ENCODE measurements at regions not wholly inside any gene's neighbourhood (a gene's known extent, or its start where the extent isn't known, plus 50 kb on each side); places are given as distances from the start of the nearest gene placed in this dataset.

DNA sequence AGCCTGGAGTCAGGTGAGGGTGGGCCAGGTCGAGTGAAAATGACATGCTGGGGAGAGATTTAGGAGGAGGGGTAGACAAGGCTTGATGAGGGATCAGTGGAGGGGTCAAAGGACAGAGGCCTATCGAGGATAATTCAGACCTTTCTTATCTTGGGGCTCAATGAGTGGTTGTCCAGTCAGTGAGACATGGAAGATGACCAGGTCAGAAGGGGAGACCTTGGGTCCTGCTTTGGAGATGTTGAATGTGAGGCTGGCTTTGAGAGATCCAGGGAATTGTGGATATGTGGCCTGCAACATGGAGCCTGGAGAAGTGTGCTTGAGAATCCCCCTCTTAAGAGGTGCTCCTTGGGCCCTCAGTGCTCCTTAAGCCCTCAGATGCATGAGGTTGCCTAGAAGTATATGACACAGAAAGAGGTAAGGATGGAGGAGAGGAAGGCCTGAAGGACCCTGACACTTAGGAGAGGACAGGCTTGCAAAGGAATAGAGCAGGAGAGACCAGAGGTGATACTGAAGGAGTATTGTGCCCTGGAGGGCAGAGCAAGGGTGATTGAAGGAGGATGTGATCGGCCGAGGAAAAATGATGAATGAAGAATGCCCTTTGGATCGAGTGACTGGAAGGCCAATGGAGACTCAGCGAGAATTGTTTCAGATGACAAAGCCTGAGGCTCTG, 129.8 kb upstream of the GPR26 start:
- TF ChIP-seq, protein P1, sequence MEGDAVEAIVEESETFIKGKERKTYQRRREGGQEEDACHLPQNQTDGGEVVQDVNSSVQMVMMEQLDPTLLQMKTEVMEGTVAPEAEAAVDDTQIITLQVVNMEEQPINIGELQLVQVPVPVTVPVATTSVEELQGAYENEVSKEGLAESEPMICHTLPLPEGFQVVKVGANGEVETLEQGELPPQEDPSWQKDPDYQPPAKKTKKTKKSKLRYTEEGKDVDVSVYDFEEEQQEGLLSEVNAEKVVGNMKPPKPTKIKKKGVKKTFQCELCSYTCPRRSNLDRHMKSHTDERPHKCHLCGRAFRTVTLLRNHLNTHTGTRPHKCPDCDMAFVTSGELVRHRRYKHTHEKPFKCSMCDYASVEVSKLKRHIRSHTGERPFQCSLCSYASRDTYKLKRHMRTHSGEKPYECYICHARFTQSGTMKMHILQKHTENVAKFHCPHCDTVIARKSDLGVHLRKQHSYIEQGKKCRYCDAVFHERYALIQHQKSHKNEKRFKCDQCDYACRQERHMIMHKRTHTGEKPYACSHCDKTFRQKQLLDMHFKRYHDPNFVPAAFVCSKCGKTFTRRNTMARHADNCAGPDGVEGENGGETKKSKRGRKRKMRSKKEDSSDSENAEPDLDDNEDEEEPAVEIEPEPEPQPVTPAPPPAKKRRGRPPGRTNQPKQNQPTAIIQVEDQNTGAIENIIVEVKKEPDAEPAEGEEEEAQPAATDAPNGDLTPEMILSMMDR (conservative IDR thresholded peaks at IDR 0.05; ENCODE audit: low read depth) = no peak
- CTCF ChIA-PET = interaction anchor here (0.7 kb wide), 1 partner anchor 641 kb away, joined by 4 read pairs; no protein-coding TSS in a partner anchor
- no peak for DNase-seq (ENCODE audit: low spot score)
- POLR2A ChIA-PET (ENCODE audit: low non-redundant PET) = no interaction called here
- no peak overlapping the region for H3K27ac ChIP-seq

DNA sequence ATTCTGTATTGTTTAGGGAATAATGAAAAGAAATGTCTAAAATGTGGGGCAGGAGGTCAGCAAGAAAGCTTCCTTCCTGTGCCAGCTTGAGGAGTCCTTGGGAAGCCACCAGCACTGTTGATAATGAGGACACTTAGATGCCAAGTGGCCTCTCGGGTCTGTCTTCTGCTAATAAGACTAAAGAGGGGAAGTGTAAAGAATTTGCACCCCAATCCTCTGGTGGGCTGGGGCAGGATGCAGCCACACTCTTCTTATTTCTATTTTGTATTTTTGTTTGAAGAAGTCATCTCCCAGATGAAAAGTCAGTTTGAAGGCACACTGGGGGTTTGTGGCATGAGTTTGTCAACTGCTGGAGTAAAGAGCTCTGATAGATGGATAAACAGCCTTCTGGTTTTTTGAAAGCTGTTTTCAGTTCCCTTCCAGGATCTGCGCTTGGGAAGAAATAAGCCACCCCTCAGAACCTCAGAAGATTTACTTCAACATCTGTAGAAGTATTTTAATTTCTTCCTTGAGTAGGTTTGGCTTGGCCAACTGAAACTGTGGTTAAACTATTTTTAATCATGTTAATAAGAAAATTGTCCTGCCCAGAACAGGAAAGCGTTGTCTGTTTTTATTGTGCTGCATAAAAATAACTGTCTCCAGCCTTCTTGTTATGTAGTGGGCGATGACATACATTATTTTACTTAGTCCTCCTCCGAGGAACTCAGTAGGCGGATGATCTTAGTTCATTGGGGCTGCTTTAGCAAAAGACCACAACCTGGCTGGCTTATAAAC, 128.8 kb upstream of the GPR26 start:
- no peak for DNase-seq (ENCODE audit: low spot score)
- ChIA-PET CTCF (interaction anchor here (0.6 kb wide), 1 partner anchor 1277 kb away, joined by 3 read pairs; no protein-coding TSS in a partner anchor), POLR2A (ENCODE audit: low non-redundant PET) (no interaction called here)
- H3K27ac ChIP-seq = no peak overlapping the region
- TF ChIP-seq, protein P1 (conservative IDR thresholded peaks at IDR 0.05; ENCODE audit: low read depth) = no peak

DNA sequence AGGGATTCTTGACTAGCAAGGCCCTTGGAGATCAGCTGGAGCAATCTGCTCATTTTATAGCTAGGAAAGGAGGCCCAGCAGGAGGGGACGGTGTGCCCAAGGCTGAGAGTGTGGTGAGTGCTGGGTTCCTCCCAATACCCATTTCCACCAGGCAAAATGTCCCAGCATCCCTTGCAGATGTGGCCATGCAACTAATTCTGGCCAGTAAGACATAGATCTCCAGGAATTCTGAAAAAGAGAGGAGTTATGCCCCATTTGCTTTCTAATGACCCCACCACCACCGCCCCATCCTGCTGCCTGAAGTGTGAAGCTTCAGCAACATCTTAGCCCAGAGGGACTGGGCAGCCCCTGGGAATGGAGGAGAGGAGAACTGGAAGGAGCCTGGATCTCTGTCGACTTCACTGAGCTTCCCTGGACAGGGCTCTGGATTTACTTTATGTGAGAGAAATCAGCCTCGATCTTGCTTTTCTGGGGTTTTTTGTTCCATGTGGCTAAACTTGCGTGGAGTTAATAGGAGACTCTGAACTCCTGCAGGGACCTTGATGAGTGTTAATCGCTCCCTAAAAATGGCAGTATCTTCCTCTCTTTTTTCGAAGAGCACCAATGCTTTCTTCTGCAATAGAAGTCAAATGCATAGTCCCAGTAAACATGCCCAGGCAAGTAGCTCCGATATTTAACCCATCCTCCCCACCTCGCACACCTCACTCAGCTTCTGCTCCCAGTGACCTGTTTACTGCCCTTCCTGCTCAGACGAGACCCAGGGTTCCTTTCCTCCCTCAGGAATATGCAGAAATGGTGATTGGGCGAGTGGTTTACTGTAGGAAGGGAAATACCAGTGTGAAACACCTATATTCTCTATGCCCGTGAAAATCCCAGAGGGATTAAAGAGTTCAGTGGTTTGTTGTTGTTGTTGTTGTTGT, 127.5 kb upstream of the GPR26 start:
- TF ChIP-seq, protein P1 (conservative IDR thresholded peaks at IDR 0.05; ENCODE audit: low read depth) = no peak
- CTCF ChIA-PET = interaction anchor here (0.6 to 0.7 kb wide), 2 partner anchors 202 to 385 kb away, joined by 3 to 4 read pairs; partner anchors contain the start of gene BUB3
- no peak for DNase-seq (ENCODE audit: low spot score)

DNA sequence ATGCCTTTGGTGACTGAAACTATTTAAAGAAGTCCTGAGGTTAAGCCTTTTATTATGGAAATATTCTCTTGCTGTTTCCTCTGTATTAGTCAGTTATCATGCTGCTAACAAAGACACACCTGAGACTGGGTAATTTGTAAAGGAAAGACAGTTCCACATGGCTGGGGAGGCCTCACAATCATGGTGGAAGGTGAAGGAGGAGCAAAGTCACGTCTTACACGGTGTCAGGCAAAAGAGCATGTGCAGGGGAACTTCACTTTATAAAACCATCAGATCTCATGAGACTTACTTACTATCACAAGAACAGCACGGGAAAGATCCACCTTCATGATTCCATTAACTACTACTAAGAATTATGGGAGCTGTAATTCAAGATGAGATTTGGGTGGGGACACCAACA, 121.2 kb upstream of the GPR26 start:
- ChIA-PET POLR2A (ENCODE audit: low non-redundant PET) (no interaction called here), CTCF (interaction anchor here (0.9 kb wide), 1 partner anchor 30 kb away, joined by 3 read pairs; no protein-coding TSS in a partner anchor)
- no peak for DNase-seq (ENCODE audit: low spot score)
- TF ChIP-seq, protein P1 (conservative IDR thresholded peaks at IDR 0.05; ENCODE audit: low read depth) = no peak
- H3K27ac ChIP-seq = no peak overlapping the region

More for the DNA sequence above, 127.5 kb upstream of the GPR26 start:
- POLR2A ChIA-PET (ENCODE audit: low non-redundant PET) = interaction anchor here (0.6 kb wide), 1 partner anchor 751 kb away, joined by 5 read pairs; no protein-coding TSS in a partner anchor
- no peak overlapping the region for H3K27ac ChIP-seq

DNA sequence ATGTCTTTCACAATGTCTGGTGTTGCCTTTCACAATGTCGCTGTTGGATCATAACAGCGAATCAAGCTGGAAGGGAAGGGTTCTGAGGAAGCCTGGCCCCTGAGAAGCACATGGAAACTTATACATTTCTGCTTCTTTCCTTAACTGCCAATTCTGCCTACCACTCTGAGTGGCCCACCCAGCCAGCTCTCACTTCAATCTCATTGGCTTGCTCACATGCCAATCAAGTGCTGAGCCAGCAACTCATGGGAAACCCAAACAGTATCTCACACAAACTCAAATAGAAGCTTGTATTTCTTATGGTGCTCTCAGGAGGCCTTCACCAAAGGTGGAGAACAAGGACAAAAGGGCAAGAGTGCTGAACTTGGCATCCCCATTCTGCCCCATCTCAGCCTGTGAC, 117.4 kb upstream of the GPR26 start:
- POLR2A ChIA-PET (ENCODE audit: low non-redundant PET) = no interaction called here
- CTCF ChIA-PET = interaction anchor here (1.0 to 1.2 kb wide), 2 partner anchors 25 to 415 kb away, joined by 4 to 5 read pairs; no protein-coding TSS in a partner anchor
- TF ChIP-seq, protein P1 (conservative IDR thresholded peaks at IDR 0.05; ENCODE audit: low read depth) = no peak
- no peak overlapping the region for H3K27ac ChIP-seq
- DNase-seq (ENCODE audit: low spot score) = peak; percentile 51
